ENCODE measurements at regions not wholly inside any gene's neighbourhood (a gene's known extent, or its start where the extent isn't known, plus 50 kb on each side); places are given as distances from the start of the nearest gene placed in this dataset.

GRCh38 chr11:79906164-79906563 is 465.3 kb upstream of the TENM4 start:
- no peak for TF ChIP-seq CTCF (IDR thresholded peaks at IDR 0.05; ENCODE audit: extremely low read depth, insufficient read depth, missing control alignments)
- in situ Hi-C loops (cut with MboI; ENCODE audit: low pct_unique_long_range_greater_than_20kb, low sequenced_read_pairs, unreplicated experiment), result no loop called here
- DNase-seq (ENCODE audit: low spot score), result no peak

DNA sequence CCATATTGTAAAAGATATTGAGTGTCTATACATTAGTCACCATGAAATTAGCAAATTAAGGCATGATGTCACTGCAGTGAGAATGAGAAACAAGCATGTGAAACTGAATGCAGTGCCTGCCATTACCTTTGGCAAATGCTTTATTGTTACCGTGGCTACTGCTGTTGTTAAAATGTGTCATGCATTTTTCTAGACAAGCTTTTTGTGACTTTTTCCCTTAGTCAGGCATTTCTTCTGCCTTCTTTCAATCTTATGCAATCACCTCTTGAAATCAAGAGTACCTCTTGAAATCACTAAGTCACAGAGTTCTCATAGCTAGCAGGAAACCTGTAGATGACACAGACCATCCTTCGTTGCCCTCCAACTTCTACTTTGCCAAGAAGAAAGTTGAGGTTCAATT is 461.7 kb upstream of the TENM4 start:
- no peak for DNase-seq (ENCODE audit: low spot score)
- no peak for TF ChIP-seq CTCF (IDR thresholded peaks at IDR 0.05; ENCODE audit: extremely low read depth, insufficient read depth, missing control alignments)
- in situ Hi-C loops (cut with MboI; ENCODE audit: low pct_unique_long_range_greater_than_20kb, low sequenced_read_pairs, unreplicated experiment), result no loop called here

DNA sequence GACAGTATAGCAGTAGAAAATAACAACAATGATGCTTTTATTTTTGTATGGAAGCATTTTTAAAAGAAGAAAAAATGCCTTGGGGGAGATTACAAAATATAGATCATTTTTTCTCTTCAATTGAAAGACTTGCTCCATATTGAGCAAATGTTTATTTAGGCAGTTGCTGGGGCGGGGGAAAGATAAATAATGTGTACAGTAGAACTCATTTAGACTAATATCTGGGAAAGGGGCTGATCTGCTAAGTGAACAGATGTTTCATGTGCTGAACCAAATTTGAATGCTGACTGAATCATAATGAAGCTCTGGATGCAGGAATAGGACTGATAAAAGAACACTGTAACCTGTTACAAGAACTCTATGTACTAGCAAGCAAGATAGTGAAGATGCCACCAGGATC is 457.1 kb upstream of the TENM4 start:
- TF ChIP-seq CTCF (IDR thresholded peaks at IDR 0.05; ENCODE audit: extremely low read depth, insufficient read depth, missing control alignments), result no peak
- in situ Hi-C loops (cut with MboI; ENCODE audit: low pct_unique_long_range_greater_than_20kb, low sequenced_read_pairs, unreplicated experiment), result no loop called here
- DNase-seq (ENCODE audit: low spot score), result no peak

DNA sequence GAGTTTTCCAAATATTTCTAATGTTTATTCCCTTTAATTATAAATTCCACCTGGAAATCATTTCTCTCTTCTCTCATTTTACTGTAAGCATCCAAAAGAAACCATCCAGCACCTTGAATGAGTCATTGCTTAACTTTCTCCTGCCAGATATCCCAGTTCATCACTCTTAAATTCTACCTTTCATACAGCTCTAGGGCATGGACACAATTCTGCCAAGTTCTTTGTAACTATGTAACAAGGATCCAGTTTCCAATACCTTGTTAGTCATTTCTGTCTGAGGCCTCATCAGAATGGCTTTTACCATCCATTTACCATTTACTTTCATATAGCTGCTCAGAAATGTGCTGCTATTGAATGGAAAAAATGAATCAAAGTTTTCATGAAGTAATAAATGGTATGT is 455.4 kb upstream of the TENM4 start:
- DNase-seq (ENCODE audit: low spot score), result no peak
- in situ Hi-C loops (cut with MboI; ENCODE audit: low pct_unique_long_range_greater_than_20kb, low sequenced_read_pairs, unreplicated experiment), result no loop called here
- TF ChIP-seq CTCF (IDR thresholded peaks at IDR 0.05; ENCODE audit: extremely low read depth, insufficient read depth, missing control alignments), result no peak

GRCh38 chr11:79894111-79894510 is 453.3 kb upstream of the TENM4 start:
- in situ Hi-C loops (cut with MboI; ENCODE audit: low pct_unique_long_range_greater_than_20kb, low sequenced_read_pairs, unreplicated experiment), result no loop called here
- no peak for TF ChIP-seq CTCF (IDR thresholded peaks at IDR 0.05; ENCODE audit: extremely low read depth, insufficient read depth, missing control alignments)

GRCh38 chr11:79890272-79890671 is 449.4 kb upstream of the TENM4 start:
- in situ Hi-C loops (cut with MboI; ENCODE audit: low pct_unique_long_range_greater_than_20kb, low sequenced_read_pairs, unreplicated experiment), result no loop called here
- no peak for DNase-seq (ENCODE audit: low spot score)
- TF ChIP-seq CTCF (IDR thresholded peaks at IDR 0.05; ENCODE audit: extremely low read depth, insufficient read depth, missing control alignments), result no peak

More at GRCh38 chr11:79894111-79894510, 453.3 kb upstream of the TENM4 start:
- no peak for DNase-seq (ENCODE audit: low spot score)

DNA sequence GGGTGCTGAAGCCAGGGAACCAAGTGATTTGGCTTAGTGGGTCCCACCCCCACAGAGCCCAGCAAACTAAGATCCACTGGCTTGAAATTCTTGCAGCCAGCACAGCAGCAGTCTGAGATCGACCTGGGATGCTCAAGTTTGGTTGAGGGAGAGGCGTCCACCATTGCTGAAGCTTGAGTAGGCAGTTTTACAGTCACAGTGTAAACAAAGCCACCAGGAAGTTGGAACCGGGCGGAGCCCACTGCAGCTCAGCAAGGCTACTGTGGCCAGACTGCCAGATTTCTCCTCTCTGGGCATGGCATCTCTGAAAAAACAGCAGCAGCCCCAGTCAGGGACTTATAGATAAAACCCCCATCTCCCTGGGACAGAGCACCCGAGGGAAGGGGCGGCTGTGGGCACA is 424.1 kb upstream of the TENM4 start:
- no peak for TF ChIP-seq CTCF (IDR thresholded peaks at IDR 0.05; ENCODE audit: extremely low read depth, insufficient read depth, missing control alignments)
- in situ Hi-C loops (cut with MboI; ENCODE audit: low pct_unique_long_range_greater_than_20kb, low sequenced_read_pairs, unreplicated experiment), result no loop called here
- DNase-seq (ENCODE audit: low spot score), result no peak

Data from GM13977 (cell line).